ENCODE measurements at regions not wholly inside any gene's neighbourhood (a gene's known extent, or its start where the extent isn't known, plus 50 kb on each side); places are given as distances from the start of the nearest gene placed in this dataset.

DNA sequence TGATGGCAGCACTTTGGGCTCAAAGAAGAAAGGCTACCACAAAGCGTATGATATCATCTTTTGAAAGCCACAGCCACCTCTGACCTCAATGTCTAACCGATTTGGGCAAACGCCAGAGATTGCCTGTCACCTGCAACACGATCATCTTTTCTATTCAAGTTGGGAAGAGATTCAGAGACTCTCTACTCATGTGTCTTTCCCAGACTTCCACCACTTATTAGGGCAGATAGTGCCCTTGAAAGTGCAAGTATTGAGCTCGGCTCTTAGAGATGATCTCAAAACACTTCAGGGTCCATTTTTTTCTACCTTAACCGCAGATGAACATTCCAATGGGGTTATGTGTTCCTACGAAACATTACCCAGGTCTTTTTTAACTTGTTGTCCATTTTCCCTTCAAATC is 213.7 kb downstream of the DRD1 start:
- Mint-ChIP-seq H3K27ac (no peak overlapping the region), H3K27me3 (ENCODE audit: low read depth) (no peaks in the 10 kb centered on the region; the same call in 1 of the 2 replicates), H3K9me3 (peaks cover 4% of the 10 kb centered on the region; the same call in 1 of the 2 replicates), H3K36me3 (no peaks in the 10 kb centered on the region), H3K4me3 (no peak overlapping the region), H3K4me1 (no peaks in the 10 kb centered on the region)
- ATAC-seq (no peak), DNase-seq (ENCODE audit: low spot score) (no peak)
- ChIA-PET POLR2A (no interaction called here), CTCF (interaction anchor here (1.5 kb wide), 1 partner anchor 13 kb away, joined by 3 read pairs; no protein-coding TSS in a partner anchor)
- TF ChIP-seq NFYB (CRISPR knock-in tag; conservative IDR thresholded peaks at IDR 0.05; ENCODE audit: low read depth) (no peak), TP53 (CRISPR knock-in tag; IDR thresholded peaks at IDR 0.05) (no peak), SP1 (CRISPR knock-in tag; conservative IDR thresholded peaks at IDR 0.05) (no peak), FOXJ3 (CRISPR knock-in tag; IDR thresholded peaks at IDR 0.05; ENCODE audit: borderline replicate concordance) (no peak), JAZF1 (CRISPR knock-in tag; IDR thresholded peaks at IDR 0.05) (no peak), ZNF232 (CRISPR knock-in tag; IDR thresholded peaks at IDR 0.05) (no peak), NFATC4 (CRISPR knock-in tag; IDR thresholded peaks at IDR 0.05) (no peak), NFE2L1 (CRISPR knock-in tag; IDR thresholded peaks at IDR 0.05) (no peak), SMAD3 (CRISPR knock-in tag; IDR thresholded peaks at IDR 0.05; ENCODE audit: borderline replicate concordance) (no peak), MXD4 (CRISPR knock-in tag; IDR thresholded peaks at IDR 0.05; ENCODE audit: borderline replicate concordance) (no peak), ZNF219 (CRISPR knock-in tag; IDR thresholded peaks at IDR 0.05; ENCODE audit: borderline replicate concordance) (no peak), PRRX2 (CRISPR knock-in tag; IDR thresholded peaks at IDR 0.05) (no peak), EMX1 (CRISPR knock-in tag; IDR thresholded peaks at IDR 0.05) (no peak), ZNF138 (CRISPR knock-in tag; conservative IDR thresholded peaks at IDR 0.05) (no peak), HMGA2 (CRISPR knock-in tag; IDR thresholded peaks at IDR 0.05) (no peak), OVOL2 (CRISPR knock-in tag; IDR thresholded peaks at IDR 0.05; ENCODE audit: borderline replicate concordance) (no peak)
- TF ChIP-seq, protein P1, sequence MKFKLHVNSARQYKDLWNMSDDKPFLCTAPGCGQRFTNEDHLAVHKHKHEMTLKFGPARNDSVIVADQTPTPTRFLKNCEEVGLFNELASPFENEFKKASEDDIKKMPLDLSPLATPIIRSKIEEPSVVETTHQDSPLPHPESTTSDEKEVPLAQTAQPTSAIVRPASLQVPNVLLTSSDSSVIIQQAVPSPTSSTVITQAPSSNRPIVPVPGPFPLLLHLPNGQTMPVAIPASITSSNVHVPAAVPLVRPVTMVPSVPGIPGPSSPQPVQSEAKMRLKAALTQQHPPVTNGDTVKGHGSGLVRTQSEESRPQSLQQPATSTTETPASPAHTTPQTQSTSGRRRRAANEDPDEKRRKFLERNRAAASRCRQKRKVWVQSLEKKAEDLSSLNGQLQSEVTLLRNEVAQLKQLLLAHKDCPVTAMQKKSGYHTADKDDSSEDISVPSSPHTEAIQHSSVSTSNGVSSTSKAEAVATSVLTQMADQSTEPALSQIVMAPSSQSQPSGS (CRISPR knock-in tag; IDR thresholded peaks at IDR 0.05; ENCODE audit: borderline replicate concordance, low read depth), result no peak
- TF ChIP-seq, protein P2, sequence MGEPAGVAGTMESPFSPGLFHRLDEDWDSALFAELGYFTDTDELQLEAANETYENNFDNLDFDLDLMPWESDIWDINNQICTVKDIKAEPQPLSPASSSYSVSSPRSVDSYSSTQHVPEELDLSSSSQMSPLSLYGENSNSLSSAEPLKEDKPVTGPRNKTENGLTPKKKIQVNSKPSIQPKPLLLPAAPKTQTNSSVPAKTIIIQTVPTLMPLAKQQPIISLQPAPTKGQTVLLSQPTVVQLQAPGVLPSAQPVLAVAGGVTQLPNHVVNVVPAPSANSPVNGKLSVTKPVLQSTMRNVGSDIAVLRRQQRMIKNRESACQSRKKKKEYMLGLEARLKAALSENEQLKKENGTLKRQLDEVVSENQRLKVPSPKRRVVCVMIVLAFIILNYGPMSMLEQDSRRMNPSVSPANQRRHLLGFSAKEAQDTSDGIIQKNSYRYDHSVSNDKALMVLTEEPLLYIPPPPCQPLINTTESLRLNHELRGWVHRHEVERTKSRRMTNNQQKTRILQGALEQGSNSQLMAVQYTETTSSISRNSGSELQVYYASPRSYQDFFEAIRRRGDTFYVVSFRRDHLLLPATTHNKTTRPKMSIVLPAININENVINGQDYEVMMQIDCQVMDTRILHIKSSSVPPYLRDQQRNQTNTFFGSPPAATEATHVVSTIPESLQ (CRISPR knock-in tag; IDR thresholded peaks at IDR 0.05), result no peak
- TF ChIP-seq, protein P3, sequence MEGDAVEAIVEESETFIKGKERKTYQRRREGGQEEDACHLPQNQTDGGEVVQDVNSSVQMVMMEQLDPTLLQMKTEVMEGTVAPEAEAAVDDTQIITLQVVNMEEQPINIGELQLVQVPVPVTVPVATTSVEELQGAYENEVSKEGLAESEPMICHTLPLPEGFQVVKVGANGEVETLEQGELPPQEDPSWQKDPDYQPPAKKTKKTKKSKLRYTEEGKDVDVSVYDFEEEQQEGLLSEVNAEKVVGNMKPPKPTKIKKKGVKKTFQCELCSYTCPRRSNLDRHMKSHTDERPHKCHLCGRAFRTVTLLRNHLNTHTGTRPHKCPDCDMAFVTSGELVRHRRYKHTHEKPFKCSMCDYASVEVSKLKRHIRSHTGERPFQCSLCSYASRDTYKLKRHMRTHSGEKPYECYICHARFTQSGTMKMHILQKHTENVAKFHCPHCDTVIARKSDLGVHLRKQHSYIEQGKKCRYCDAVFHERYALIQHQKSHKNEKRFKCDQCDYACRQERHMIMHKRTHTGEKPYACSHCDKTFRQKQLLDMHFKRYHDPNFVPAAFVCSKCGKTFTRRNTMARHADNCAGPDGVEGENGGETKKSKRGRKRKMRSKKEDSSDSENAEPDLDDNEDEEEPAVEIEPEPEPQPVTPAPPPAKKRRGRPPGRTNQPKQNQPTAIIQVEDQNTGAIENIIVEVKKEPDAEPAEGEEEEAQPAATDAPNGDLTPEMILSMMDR (IDR thresholded peaks at IDR 0.05), result no peak
- TF ChIP-seq, protein P4, sequence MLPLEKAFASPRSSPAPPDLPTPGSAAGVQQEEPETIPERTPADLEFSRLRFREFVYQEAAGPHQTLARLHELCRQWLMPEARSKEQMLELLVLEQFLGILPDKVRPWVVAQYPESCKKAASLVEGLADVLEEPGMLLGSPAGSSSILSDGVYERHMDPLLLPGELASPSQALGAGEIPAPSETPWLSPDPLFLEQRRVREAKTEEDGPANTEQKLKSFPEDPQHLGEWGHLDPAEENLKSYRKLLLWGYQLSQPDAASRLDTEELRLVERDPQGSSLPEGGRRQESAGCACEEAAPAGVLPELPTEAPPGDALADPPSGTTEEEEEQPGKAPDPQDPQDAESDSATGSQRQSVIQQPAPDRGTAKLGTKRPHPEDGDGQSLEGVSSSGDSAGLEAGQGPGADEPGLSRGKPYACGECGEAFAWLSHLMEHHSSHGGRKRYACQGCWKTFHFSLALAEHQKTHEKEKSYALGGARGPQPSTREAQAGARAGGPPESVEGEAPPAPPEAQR (CRISPR knock-in tag; IDR thresholded peaks at IDR 0.05), result no peak

DNA sequence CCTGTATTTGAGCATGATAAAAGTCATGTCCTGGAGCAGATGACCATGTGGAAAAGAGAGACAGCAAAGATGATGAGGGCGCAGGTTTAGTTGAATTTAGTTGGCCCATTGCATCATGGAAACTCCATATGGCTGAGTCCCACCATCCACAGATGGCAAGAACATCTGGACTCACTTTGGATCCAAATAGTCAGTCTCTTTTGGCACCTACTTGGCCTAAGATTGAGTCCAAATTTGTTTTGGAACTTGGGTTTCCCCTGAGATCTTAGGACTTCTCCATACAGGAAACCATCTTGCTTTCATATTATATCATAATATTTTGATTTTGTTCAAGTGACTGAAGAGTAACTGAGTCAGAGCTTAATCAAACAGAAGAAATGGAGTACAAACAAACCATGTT is 217.5 kb downstream of the DRD1 start:
- DNase-seq (ENCODE audit: low spot score), result no peak
- ChIA-PET POLR2A (no interaction called here), CTCF (no interaction called here)
- Mint-ChIP-seq H3K4me1 (peaks cover 5% of the 10 kb centered on the region), H3K4me3 (no peak overlapping the region), H3K27me3 (ENCODE audit: low read depth) (no peaks in the 10 kb centered on the region; the same call in 1 of the 2 replicates), H3K27ac (no peak overlapping the region), H3K36me3 (no peaks in the 10 kb centered on the region), H3K9me3 (peaks cover 4% of the 10 kb centered on the region; the same call in 1 of the 2 replicates)
- ATAC-seq, result no peak
- TF ChIP-seq NFATC4 (CRISPR knock-in tag; IDR thresholded peaks at IDR 0.05) (no peak), GRHL2 (CRISPR knock-in tag; IDR thresholded peaks at IDR 0.05; ENCODE audit: insufficient replicate concordance, severe bottlenecking) (no peak), SMAD4 (CRISPR knock-in tag; IDR thresholded peaks at IDR 0.05) (no peak), CREB1 (CRISPR knock-in tag; IDR thresholded peaks at IDR 0.05) (no peak), ZNF219 (CRISPR knock-in tag; IDR thresholded peaks at IDR 0.05; ENCODE audit: borderline replicate concordance) (no peak)
- TF ChIP-seq, protein P2 (CRISPR knock-in tag; IDR thresholded peaks at IDR 0.05), result no peak

Data from WTC11 (cell line).